Lower leg skin (tissue), 4 donors: ENCODE measurements at regions not wholly inside any gene's neighbourhood (a gene's known extent, or its start where the extent isn't known, plus 50 kb on each side); places are given as distances from the start of the nearest gene placed in this dataset.

Experiments
- DNase-seq, 2 donors: peaks; one replicate each; pipeline ENCODE4 v3.0.0-alpha.2; 2019; ENCODE audit warnings: low spot score in 2 of 2
- H3K4me3 ChIP-seq: fragments of 200-600 bp; sonication (generic); 2 replicates; pipeline ENCODE4 v1.5.1; 2017; ENCODE audit warnings: mild to moderate bottlenecking, low read depth; ENCODE audit not compliant: poor library complexity, severe bottlenecking
- CTCF ChIP-seq, 3 donors: fragments of 450-650 bp; IDR thresholded peaks; one replicate each; pipeline ENCODE4 v1.5.1; 2016; ENCODE audit warnings: antibody characterized with exemption in 3 of 3, mild to moderate bottlenecking in 3 of 3, moderate library complexity in 2 of 3
- POLR2A ChIP-seq, 2 donors: fragments of 450-650 bp; IDR thresholded peaks; one replicate each; pipeline ENCODE4 v1.6.1; 2016 to 2017; ENCODE audit warnings: antibody characterized with exemption in 2 of 2, mild to moderate bottlenecking in 1 of 2, moderate library complexity in 1 of 2
- WGBS, 2 donors: methylation state at CpG; one replicate each; pipeline ENCODE4 v1.1.5; 2018; 5-methylcytosine and 5-hydroxymethylcytosine counted together
- intact Hi-C: fragments of 100-400 bp; cut with DNase I; formaldehyde crosslinking; loops from one replicate; pipeline ENCODE4 v1.15.0; 2023; ENCODE audit warnings: low total_unique reads

DNA sequence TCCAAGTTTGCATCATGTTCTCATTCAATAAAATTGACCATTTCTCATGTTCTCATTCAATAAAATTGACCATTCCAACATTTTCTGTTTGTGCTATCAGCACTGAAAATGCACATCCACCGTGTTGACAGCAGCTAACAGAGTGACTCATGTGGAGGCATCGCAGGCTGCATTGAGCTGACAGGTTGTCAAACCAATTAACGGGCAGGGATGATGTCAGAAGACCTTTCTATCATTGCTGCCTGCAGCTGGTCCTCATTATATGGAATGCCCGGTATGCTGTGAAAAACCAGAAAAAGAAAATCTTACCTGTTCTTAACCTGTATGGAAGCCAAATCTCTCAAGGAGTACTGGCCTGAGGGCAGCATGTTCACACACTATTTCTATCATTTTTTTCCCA lies 202.0 kb downstream of the SMIM20 start:
- WGBS, 2 donors = 28 to 31% methylated on average over 4 of the region's 4 CpGs
- intact Hi-C loops = no loop called here
- TF ChIP-seq CTCF (IDR thresholded peaks at IDR 0.05) = no peak
- TF ChIP-seq POLR2A (IDR thresholded peaks at IDR 0.05) = no peak
- no peak for DNase-seq
- no peak overlapping the region for H3K4me3 ChIP-seq

GRCh38 chr4:26120098-26120825 lies 200.6 kb upstream of the RBPJ start:
- 88 to 93% methylated on average over 6 of the region's 6 CpGs for WGBS, 2 donors
- H3K4me3 ChIP-seq = no peak overlapping the region
- DNase-seq = no peak
- TF ChIP-seq POLR2A (IDR thresholded peaks at IDR 0.05) = no peak
- no peak for TF ChIP-seq CTCF (IDR thresholded peaks at IDR 0.05)
- intact Hi-C loops = no loop called here

- DNase-seq = no peak
- no peak for TF ChIP-seq POLR2A (IDR thresholded peaks at IDR 0.05)
- TF ChIP-seq CTCF (IDR thresholded peaks at IDR 0.05) = no peak
- WGBS, 2 donors = 89 to 94% methylated on average over 3 of the region's 3 CpGs
- no peak overlapping the region for H3K4me3 ChIP-seq
- intact Hi-C loops = no loop called here
These were observed 198.1 kb upstream of the RBPJ start for GRCh38 chr4:26122690-26123089.

GRCh38 chr4:26124753-26125321 lies 196.0 kb upstream of the RBPJ start:
- TF ChIP-seq CTCF (IDR thresholded peaks at IDR 0.05) (no peak), POLR2A (IDR thresholded peaks at IDR 0.05) (no peak)
- no peak overlapping the region for H3K4me3 ChIP-seq
- intact Hi-C loops = no loop called here
- 85 to 87% methylated on average over 7 of the region's 7 CpGs for WGBS, 2 donors
- DNase-seq = no peak

- no peak for TF ChIP-seq CTCF (IDR thresholded peaks at IDR 0.05)
- no peak for TF ChIP-seq POLR2A (IDR thresholded peaks at IDR 0.05)
- WGBS, 2 donors = 79 to 88% methylated on average over 5 of the region's 5 CpGs
- intact Hi-C loops = no loop called here
- H3K4me3 ChIP-seq = no peak overlapping the region
- no peak for DNase-seq
These were observed 194.6 kb upstream of the RBPJ start for GRCh38 chr4:26126143-26126718.
